ENCODE measurements at regions not wholly inside any gene's neighbourhood (a gene's known extent, or its start where the extent isn't known, plus 50 kb on each side); places are given as distances from the start of the nearest gene placed in this dataset.

DNA sequence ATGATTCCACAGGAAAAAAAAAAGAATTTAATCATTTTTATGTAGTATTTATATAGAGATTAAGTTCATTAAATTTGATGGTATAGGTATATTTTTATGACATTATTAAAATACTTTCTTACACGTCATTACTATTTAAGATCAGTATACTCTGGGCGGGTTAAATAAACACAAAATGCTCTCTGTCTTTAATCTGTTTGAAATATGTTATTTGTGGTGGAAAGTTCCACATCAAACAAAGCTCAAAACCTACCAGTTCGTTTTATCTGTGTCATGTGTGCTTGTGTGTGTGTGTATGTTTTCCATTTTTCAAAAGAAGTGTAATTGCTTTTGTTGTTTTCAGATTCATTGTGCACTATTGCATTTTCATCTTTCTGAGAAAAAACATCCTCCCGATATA is 488.5 kb downstream of the ANKRD7 start:
- no peak for DNase-seq

- DNase-seq, result no peak
Measured at GRCh38 chr7:118720632-118721031, 496.1 kb downstream of the ANKRD7 start.

DNA sequence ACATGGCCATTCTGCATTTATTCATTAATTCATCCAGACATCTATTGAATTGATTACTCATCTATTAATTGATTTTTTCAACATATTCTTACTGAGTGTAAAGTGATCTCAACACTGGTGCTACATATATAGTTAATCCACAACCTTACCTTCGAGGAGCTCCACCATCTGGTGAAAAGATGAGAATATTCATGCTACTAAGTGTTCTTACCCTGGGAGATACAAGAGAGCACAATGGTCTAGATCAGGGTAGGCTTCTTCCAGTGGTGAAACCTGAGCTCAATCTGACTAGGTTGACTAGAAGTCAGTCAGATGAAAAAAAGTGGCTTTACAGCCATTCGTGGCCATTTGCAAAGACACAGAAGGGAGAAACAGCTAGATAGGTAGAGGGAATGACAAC is 507.4 kb downstream of the ANKRD7 start:
- no peak for DNase-seq

GRCh38 chr7:118734541-118734940 is 510.0 kb downstream of the ANKRD7 start:
- DNase-seq, result no peak

DNA sequence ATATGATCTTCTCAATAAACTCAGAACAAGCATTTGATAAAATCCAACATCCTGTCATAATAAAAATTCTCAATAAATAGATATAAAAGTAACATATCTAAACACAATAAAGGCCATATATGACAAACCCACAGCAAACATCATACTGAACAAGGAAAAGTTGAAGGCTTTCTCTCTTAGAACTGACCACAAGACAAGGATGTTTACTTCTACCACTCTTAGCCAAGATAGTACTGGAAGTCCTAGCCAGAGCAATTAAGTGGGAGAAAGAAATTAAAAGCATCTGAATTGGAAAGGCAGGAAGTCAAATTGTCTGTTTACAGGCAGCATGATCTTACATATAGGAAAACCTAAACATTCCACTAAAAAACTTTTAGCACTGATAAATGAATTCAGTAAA is 510.9 kb downstream of the ANKRD7 start:
- DNase-seq, result no peak

GRCh38 chr7:118737935-118738334 is 513.4 kb downstream of the ANKRD7 start:
- no peak for DNase-seq

DNA sequence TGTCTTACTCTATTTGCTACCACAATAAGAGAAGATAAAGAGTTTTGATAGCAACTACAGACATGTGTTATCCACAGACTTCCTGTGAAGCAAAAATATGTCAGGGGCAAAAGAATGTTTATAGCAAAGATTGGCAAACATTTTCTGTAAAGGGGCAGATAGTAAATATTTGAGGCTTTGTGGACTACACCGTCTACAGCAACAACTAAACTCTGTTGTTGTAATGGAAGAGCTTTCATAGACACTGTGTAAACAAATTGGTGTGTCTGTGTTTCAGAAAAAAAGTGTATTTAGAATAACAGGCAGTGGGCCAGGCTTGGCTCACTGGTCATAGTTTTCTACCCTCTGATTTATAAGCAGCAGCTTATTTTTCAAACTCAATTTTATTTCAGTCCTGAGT is 521.4 kb downstream of the ANKRD7 start:
- no peak for DNase-seq

DNA sequence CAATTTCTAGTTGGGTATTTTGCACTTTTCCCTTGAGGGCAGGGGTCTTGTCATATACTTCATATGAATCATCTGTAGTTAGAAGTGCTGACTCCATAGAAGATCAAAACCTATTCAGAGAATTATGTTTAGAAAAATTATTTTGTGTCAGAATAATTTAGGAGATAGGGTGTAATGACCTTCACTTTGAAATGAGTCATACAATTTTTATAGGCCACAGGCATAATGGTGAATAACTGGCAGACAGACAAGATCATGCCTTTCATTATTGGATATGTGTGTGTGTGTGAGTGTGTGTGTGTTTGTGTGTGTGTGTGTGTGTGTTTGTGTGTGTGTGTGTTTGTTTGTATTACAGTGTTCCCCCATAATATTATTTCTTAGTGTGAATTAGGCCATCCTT is 523.0 kb downstream of the ANKRD7 start:
- DNase-seq, result no peak

DNA sequence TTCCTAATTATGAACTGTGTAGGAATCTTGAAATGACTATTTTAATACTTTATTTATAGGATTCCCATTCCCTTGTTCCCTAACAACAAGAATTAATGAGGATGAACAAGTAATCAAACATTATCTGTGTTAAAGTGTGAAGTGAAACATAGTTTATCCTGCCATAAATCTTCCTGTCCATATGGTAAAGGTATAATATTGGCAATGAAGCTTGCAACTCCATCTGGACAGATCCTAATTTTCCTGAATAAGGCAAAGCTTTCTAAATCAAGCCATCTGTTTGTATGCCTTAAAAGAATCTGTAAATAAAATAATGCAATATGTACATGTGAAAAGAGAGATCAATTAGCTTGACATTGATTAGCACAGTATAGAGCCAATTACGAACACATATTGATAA is 529.0 kb downstream of the ANKRD7 start:
- DNase-seq, result no peak

DNA sequence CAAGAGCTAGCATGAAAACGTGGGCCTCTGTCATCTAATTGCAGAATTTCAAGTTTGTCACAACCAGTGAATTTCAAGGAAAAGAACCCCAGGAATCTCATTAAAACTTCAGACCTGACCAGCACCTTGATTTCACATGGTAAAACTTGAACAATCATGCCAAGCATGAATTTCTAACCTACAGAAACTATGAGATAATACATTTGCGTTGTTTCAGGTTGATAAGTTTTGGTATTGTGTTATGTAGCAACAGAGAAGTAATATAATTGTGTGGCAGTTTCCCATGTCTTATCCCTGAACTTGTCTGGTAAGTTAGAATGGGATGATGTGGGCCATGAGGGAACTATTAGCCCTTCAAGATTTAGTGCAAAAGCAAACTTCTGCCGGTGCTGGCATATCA is 530.1 kb downstream of the ANKRD7 start:
- no peak for DNase-seq

- DNase-seq, result no peak
Measured at GRCh38 chr7:118755067-118755625, 530.6 kb downstream of the ANKRD7 start.

GRCh38 chr7:118757066-118757465 is 532.6 kb downstream of the ANKRD7 start:
- DNase-seq, result no peak

DNA sequence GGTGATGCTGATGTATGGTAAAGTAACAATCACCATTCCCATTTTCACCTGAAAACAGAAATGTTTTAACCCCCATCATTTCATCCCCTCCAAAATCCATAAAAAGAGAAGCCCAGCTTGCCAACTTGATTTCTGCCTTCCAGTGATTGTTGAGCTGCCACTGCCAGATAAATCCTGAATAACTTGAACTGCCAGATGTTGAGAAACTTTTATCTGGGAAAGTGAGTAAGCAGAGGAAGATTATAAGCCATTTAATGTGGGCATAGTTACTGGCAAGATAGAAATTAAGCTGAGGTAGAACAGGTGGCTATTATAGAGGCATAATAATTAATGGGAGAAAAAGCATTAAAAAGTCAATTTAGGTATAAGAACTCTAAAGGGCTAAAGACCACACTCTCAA is 534.1 kb downstream of the ANKRD7 start:
- no peak for DNase-seq

DNA sequence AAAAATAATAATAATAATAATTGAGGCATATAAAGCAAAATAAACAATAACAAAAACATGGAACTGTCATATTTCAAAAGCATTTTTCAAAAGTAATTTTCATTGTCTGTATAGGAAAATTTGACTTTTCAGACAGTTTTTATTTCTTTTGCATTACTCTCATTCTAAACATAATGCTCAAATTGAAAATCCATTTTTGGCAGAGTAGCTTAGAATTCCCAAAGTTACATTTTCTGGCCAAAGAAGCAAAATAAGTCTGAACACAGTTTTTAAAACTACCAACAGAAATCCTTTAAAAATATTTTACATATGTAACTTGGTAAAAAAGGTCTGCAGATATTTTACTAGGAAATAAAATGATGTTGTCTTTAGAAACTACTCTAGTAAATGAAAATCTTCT is 535.4 kb downstream of the ANKRD7 start:
- DNase-seq, result no peak

GRCh38 chr7:118762451-118762850 is 537.9 kb downstream of the ANKRD7 start:
- DNase-seq, result no peak

DNA sequence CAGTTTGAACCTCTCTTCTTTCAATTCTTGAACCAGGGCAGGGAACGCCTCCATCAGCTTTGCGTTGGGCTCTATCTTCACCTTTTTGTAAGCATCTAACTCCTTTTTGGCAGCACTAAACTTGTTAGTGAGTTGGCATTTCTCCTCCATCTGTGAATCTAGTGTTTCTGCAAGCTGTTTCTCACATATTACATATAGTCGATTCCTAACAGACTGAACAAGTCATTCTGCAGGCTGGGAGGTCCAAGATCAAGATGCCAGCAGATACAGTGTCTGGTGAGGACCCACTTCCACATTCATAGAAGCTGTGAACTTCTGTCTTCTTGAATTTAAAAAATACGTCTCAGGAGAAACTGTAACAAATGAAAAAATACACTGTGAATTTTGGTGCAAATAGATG is 539.7 kb downstream of the ANKRD7 start:
- DNase-seq, result no peak

- no peak for DNase-seq
Measured at GRCh38 chr7:118771672-118772071, 547.2 kb downstream of the ANKRD7 start.

- DNase-seq, result no peak
Measured at GRCh38 chr7:118777308-118777707, 552.8 kb downstream of the ANKRD7 start.

DNA sequence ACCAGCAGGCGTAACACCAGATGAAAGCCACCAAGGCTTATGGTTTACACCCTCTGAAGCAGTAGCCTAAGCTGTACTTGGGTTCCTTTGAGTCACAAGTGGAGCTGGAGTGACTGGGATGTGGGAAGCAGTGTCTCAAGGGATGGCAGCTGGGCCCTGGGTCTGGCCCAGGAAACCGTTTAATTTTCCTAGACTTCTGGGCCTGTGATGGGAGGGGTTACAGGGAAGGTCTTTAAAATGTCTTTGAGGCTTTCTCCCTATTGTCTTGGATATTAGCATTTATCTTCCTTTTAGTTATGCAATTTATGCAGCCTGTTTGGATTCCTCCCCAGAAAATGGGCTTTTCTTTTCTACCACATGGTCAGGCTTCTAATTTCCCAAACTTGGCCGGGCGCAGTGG is 568.2 kb downstream of the ANKRD7 start:
- DNase-seq, result no peak

- DNase-seq, result no peak
Measured at GRCh38 chr7:118793582-118793981, 569.1 kb downstream of the ANKRD7 start.

DNA sequence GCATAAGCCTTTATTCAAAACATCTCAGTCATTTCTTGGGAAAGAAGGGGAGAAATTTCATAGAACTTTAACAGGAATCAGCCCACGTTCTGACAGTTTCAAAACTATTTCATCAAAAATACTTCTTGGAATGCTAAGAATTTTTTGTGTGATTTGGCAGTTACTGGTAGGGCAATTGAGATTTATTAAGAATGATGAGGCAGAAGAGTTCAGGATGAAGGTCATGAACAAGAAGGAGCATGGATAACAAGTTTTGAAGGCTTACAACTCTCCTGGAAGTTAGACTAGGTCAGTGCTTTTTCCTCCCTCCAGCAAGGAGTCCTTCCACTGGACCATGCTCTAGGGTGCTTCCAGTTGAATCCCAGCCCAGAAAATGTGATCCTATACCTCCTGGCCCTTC is 569.9 kb downstream of the ANKRD7 start:
- DNase-seq, result no peak

DNA sequence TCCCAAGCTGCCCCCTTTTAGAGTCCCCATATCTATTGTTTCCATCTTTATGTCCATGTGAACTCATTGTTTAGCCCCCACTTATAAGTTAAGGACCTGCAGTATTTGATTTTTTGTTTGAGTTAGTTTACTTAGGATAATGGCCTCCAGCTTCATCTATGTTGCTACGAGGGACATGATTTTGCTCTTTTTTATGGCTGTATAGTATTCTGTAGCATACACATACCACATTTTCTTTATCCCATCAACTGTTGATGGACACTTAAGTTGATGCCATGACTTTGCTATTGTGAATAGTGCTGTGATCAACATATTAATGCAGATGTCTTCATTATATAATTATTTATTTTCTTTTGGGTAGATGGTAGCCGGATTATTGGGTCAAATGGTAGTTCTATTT is 576.9 kb downstream of the ANKRD7 start:
- DNase-seq, result no peak

DNA sequence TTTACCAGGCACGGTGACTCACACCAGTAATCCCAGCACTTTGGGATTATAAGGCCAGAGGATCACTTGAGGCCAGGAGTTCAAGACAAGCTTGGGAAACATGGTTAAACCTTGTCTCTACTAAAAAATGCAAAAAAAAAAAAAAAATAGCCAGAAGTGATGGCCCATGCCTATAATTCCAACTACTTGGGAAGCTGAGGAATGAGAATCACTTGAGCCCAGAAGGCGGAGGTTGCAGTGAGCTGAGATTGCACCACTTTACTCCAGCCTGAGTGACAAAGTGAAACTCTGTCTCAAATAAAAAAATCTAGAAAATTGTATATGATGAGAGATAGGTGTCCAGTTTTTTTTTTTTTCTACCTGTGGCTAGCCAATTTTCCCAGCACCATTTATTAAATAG is 578.2 kb downstream of the ANKRD7 start:
- no peak for DNase-seq

- DNase-seq, result no peak
Measured at GRCh38 chr7:118826246-118826645, 601.7 kb downstream of the ANKRD7 start.

GRCh38 chr7:118836933-118837332 is 612.4 kb downstream of the ANKRD7 start:
- peak in 1 of 5 donors; percentile 14 for DNase-seq

- no peak for DNase-seq
Measured at GRCh38 chr7:118839515-118839914, 615.0 kb downstream of the ANKRD7 start.
